Large intestine (tissue), 3 donors: ENCODE measurements at regions not wholly inside any gene's neighbourhood (a gene's known extent, or its start where the extent isn't known, plus 50 kb on each side); places are given as distances from the start of the nearest gene placed in this dataset.

ENCODE experiments used
- DNase-seq, 2 donors: peaks; one replicate each; pipeline versions ENCODE4 v3.0.0 to v3.0.0-alpha.2; 2013
- H3K27ac ChIP-seq: one replicate; pipeline ENCODE4 v1.5.1; 2013; ENCODE audit warnings: low read length
- H3K27me3 ChIP-seq: 2 replicates; pipeline ENCODE4 v1.6.1; 2013; ENCODE audit warnings: low read length; ENCODE audit not compliant: control insufficient read depth, insufficient read depth
- H3K36me3 ChIP-seq: 2 replicates; pipeline ENCODE4 v1.6.1; 2013; ENCODE audit warnings: low read length; ENCODE audit not compliant: control insufficient read depth, insufficient read depth
- H3K4me1 ChIP-seq: one replicate; pipeline ENCODE4 v1.6.1; 2013; ENCODE audit warnings: low read length; ENCODE audit not compliant: control insufficient read depth, insufficient read depth
- H3K4me3 ChIP-seq: one replicate; pipeline ENCODE4 v1.5.1; 2013; ENCODE audit warnings: low read length
- H3K9me3 ChIP-seq: one replicate; pipeline ENCODE4 v1.6.1; 2013; ENCODE audit warnings: mild to moderate bottlenecking, low read depth, low read length, moderate library complexity; ENCODE audit not compliant: control insufficient read depth
- WGBS: methylation state at CpG from one replicate; pipeline ENCODE4 v1.1.5; 2013; ENCODE audit warnings: low lambda C conversion rate; ENCODE audit not compliant: insufficient coverage; 5-methylcytosine and 5-hydroxymethylcytosine counted together

- DNase-seq, result no peak
- WGBS, result no CpG with 5 or more reads among the region's 5 CpGs
- Histone ChIP-seq H3K4me3 (no peak overlapping the region), H3K4me1 (peaks cover 3% of the 10 kb centered on the region), H3K36me3 (no peaks in the 10 kb centered on the region), H3K27me3 (no peaks in the 10 kb centered on the region), H3K9me3 (no peaks in the 10 kb centered on the region), H3K27ac (no peak overlapping the region)
Measured at GRCh38 chr7:25959168-25959734, 192.7 kb upstream of the NFE2L3 start.

- Histone ChIP-seq H3K27ac (no peak overlapping the region), H3K4me1 (peaks cover 3% of the 10 kb centered on the region), H3K9me3 (no peaks in the 10 kb centered on the region), H3K4me3 (no peak overlapping the region), H3K36me3 (no peaks in the 10 kb centered on the region), H3K27me3 (no peaks in the 10 kb centered on the region)
- DNase-seq, result no peak
- no CpG with 5 or more reads among the region's 3 CpGs for WGBS
Measured at GRCh38 chr7:25963733-25964132, 188.3 kb upstream of the NFE2L3 start.

DNA sequence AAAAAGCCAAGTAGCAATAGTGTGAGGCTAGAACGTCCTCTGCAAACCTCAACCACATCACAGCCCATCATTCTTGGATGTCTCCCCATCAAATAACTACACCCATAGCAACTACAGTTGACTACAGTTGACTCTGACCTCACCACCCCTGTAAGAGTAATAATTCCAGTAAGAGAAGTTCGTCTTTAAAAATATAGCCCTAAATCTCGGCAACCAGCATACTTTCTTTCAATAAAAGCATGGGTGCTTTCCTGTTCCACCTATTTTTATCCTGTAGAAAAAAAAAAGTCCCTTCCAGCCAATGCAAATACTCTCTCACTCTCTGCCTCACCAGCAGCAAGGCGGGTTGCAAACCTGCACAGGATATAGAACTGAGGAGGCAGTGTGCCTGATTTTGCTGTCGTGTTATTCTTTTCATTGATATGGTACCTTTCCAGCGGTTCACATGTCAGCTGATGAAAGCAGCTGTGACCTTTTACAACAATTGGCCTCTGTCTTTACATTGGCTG lies 187.5 kb upstream of the NFE2L3 start:
- H3K4me1 ChIP-seq, result peaks cover 3% of the 10 kb centered on the region
- no peak for DNase-seq
- no peaks in the 10 kb centered on the region for H3K36me3 ChIP-seq
- no peaks in the 10 kb centered on the region for H3K9me3 ChIP-seq
- H3K27me3 ChIP-seq, result no peaks in the 10 kb centered on the region
- 57% methylated on average over 2 of the region's 6 CpGs for WGBS
- no peak overlapping the region for H3K4me3 ChIP-seq
- no peak overlapping the region for H3K27ac ChIP-seq

- no peak for DNase-seq
- no peak overlapping the region for H3K27ac ChIP-seq
- H3K9me3 ChIP-seq, result no peaks in the 10 kb centered on the region
- no peak overlapping the region for H3K4me3 ChIP-seq
- no peaks in the 10 kb centered on the region for H3K36me3 ChIP-seq
- no peaks in the 10 kb centered on the region for H3K27me3 ChIP-seq
- 83% methylated on average over 2 of the region's 6 CpGs for WGBS
- peaks cover 3% of the 10 kb centered on the region for H3K4me1 ChIP-seq
Measured at GRCh38 chr7:25965405-25966123, 186.4 kb upstream of the NFE2L3 start.

- no peaks in the 10 kb centered on the region for H3K36me3 ChIP-seq
- H3K27ac ChIP-seq, result no peak overlapping the region
- H3K4me1 ChIP-seq, result peaks cover 3% of the 10 kb centered on the region
- H3K4me3 ChIP-seq, result no peak overlapping the region
- H3K9me3 ChIP-seq, result no peaks in the 10 kb centered on the region
- DNase-seq, result no peak
- no peaks in the 10 kb centered on the region for H3K27me3 ChIP-seq
Measured at GRCh38 chr7:25966469-25966868, 185.5 kb upstream of the NFE2L3 start.

- no peak overlapping the region for H3K27ac ChIP-seq
- H3K4me3 ChIP-seq, result no peak overlapping the region
- no peaks in the 10 kb centered on the region for H3K27me3 ChIP-seq
- DNase-seq, result no peak
- no peaks in the 10 kb centered on the region for H3K9me3 ChIP-seq
- peaks cover 3% of the 10 kb centered on the region for H3K4me1 ChIP-seq
- 80% methylated on average over 1 of the region's 4 CpGs for WGBS
- no peaks in the 10 kb centered on the region for H3K36me3 ChIP-seq
Measured at GRCh38 chr7:25967278-25968204, 184.5 kb upstream of the NFE2L3 start.

DNA sequence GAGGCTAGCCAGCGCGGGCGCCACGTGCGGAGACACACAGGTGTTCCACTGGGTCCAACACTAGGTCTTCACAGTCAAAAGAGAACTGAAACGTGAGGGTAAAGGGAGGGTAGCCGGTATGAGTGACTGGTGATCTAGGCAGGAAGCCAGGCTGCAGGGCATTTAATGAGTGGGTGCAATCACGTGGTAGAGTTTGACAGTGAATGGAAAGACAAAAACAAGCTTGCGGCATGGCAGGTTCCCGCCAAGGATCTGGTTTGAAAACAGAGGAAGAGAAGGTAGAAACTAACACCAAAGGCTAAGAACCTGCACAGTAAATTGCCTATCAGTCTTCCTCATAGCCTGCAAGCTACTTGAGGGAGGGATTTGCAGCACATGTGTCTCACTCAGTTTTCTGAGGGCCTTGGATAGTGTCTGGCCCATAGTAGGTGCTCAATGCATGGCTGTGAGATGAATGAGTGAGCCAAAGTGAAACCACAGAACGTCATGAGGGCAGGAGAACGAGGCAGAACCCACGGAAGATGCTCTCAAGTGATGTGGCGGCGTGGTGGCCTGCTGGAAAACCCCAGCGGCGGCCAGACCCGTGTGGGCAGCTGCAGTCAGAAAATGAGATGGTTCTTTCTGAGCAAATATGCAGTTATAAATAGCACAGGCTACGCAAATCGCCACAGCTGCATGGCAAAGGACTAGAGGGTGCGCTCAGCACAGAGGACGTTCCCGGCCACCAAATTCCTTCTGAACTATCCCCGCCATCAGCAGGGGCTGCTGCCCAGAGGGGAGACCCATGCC lies 183.6 kb upstream of the NFE2L3 start:
- no peak overlapping the region for H3K27ac ChIP-seq

DNA sequence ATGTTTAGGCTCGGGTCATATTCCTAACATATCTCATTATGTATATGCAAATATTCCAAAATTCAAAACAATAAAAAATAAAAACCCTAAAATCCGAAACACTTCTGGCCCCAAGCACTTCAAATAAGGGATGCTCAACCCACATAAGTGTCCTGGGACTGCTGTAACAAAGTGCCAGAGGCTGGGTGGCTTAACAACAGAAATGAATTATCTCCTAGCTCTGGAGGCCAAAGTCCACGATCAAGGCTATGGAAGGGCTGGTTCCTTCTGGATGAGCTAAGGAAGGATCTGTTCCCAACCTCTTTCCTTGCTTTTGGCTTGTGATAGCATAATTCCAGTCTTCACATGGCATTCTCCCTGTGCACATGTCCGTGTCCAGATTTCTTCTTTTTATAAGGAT lies 181.6 kb upstream of the NFE2L3 start:
- no peaks in the 10 kb centered on the region for H3K4me1 ChIP-seq
- WGBS, result no CpG with 5 or more reads among the region's 4 CpGs
- H3K9me3 ChIP-seq, result no peaks in the 10 kb centered on the region
- no peak overlapping the region for H3K4me3 ChIP-seq
- no peaks in the 10 kb centered on the region for H3K36me3 ChIP-seq
- H3K27me3 ChIP-seq, result no peaks in the 10 kb centered on the region
- H3K27ac ChIP-seq, result no peak overlapping the region
- no peak for DNase-seq

More for the DNA sequence above, 183.6 kb upstream of the NFE2L3 start:
- no peaks in the 10 kb centered on the region for H3K36me3 ChIP-seq
- no peak for DNase-seq
- no peak overlapping the region for H3K4me3 ChIP-seq
- no peaks in the 10 kb centered on the region for H3K27me3 ChIP-seq
- H3K4me1 ChIP-seq, result peaks cover 3% of the 10 kb centered on the region
- WGBS, result 96% methylated on average over 8 of the region's 24 CpGs
- H3K9me3 ChIP-seq, result no peaks in the 10 kb centered on the region

DNA sequence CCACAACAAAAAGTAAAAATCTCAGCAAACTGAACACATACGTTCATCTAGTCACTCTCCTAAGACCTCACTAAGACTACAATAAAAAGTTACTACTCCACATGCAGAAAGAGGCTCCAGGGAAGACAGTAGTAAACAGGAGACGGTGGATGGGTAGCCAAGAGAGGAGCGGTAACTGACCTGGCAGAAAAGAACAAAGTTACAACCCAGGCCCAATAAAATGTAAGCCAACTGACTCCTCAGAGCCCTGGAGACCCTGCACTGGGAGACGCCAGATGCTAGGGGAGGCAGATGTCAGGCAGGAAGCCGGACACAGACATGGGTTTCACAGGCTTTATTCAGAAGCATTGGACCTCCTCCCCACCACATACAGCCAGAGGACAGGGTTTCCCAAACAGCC lies 181.1 kb upstream of the NFE2L3 start:
- H3K27ac ChIP-seq, result no peak overlapping the region
- no CpG with 5 or more reads among the region's 5 CpGs for WGBS
- no peak for DNase-seq
- H3K36me3 ChIP-seq, result no peaks in the 10 kb centered on the region
- no peaks in the 10 kb centered on the region for H3K9me3 ChIP-seq
- no peaks in the 10 kb centered on the region for H3K27me3 ChIP-seq
- H3K4me3 ChIP-seq, result no peak overlapping the region
- H3K4me1 ChIP-seq, result no peaks in the 10 kb centered on the region

DNA sequence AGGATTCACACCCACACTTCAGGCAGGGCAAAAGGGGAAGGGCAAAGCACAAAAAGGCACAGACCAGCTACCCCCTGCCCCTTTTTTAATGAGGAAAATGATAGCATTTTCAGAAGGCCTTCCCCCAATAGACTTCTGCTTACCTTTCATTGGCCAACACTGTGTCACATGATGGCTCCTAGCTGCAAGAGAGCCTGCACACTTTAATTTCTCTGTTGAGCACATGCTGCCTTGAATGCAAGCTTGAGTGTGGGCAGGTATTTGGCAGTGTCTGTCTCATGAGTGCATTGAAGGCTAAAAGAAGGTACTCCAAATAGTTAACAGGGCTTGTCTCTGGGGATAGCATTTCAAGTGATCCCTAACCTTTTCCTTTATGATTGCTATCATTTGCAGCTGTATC lies 175.4 kb upstream of the NFE2L3 start:
- DNase-seq, result no peak
- no peaks in the 10 kb centered on the region for H3K27me3 ChIP-seq
- no peaks in the 10 kb centered on the region for H3K4me1 ChIP-seq
- H3K27ac ChIP-seq, result no peak overlapping the region
- H3K36me3 ChIP-seq, result no peaks in the 10 kb centered on the region
- H3K9me3 ChIP-seq, result no peaks in the 10 kb centered on the region
- no peak overlapping the region for H3K4me3 ChIP-seq
